Bronchial epithelial cell (primary cell): ENCODE measurements at regions not wholly inside any gene's neighbourhood (a gene's known extent, or its start where the extent isn't known, plus 50 kb on each side); places are given as distances from the start of the nearest gene placed in this dataset.

Source experiments
- DNase-seq: peaks from one replicate; pipeline ENCODE4 v3.0.0-alpha.2; 2010; ENCODE audit warnings: low read depth
- FAIRE-seq: peaks from 2 replicates; lab custom pipeline; 2011; peaks lifted over from hg19 to GRCh38; lab: Jason Lieb, UNC
- H3K27me3 ChIP-seq: 2 replicates; pipeline ENCODE4 v1.5.1; 2011; ENCODE audit warnings: low read length; ENCODE audit not compliant: control insufficient read depth, insufficient read depth
- H3K36me3 ChIP-seq: 2 replicates; pipeline ENCODE4 v1.5.1; 2011; ENCODE audit warnings: low read length; ENCODE audit not compliant: control insufficient read depth, insufficient read depth
- H3K4me3 ChIP-seq: 2 replicates; pipeline ENCODE4 v1.5.1; 2011; ENCODE audit warnings: mild to moderate bottlenecking, low read depth, low read length, control low read depth
- CTCF ChIP-seq: IDR thresholded peaks from 2 replicates; pipeline ENCODE4 v1.5.1; 2011; ENCODE audit warnings: mild to moderate bottlenecking, moderate library complexity, low read length, control low read depth, inconsistent platforms; ENCODE audit not compliant: insufficient read depth, severe bottlenecking

- Histone ChIP-seq H3K27me3 (no peaks in the 10 kb centered on the region), H3K36me3 (no peaks in the 10 kb centered on the region), H3K4me3 (no peak overlapping the region)
- no peak for TF ChIP-seq CTCF
- no peak for DNase-seq
- FAIRE-seq = no peak
Measured at GRCh38 chr13:101003566-101003965, 329.0 kb upstream of the TMTC4 start.

- DNase-seq (no peak), FAIRE-seq (no peak)
- Histone ChIP-seq H3K4me3 (no peak overlapping the region), H3K27me3 (no peaks in the 10 kb centered on the region), H3K36me3 (no peaks in the 10 kb centered on the region)
- no peak for TF ChIP-seq CTCF
Measured at GRCh38 chr13:100989392-100989791, 314.8 kb upstream of the TMTC4 start.

GRCh38 chr13:100988921-100989320 is 314.3 kb upstream of the TMTC4 start:
- TF ChIP-seq CTCF = no peak
- Histone ChIP-seq H3K4me3 (no peak overlapping the region), H3K27me3 (no peaks in the 10 kb centered on the region), H3K36me3 (no peaks in the 10 kb centered on the region)
- FAIRE-seq = no peak
- no peak for DNase-seq

GRCh38 chr13:100987948-100988347 is 313.4 kb upstream of the TMTC4 start:
- FAIRE-seq = no peak
- TF ChIP-seq CTCF = peak; percentile 4
- no peaks in the 10 kb centered on the region for H3K36me3 ChIP-seq
- no peak overlapping the region for H3K4me3 ChIP-seq
- H3K27me3 ChIP-seq = no peaks in the 10 kb centered on the region
- no peak for DNase-seq

- FAIRE-seq (no peak), DNase-seq (no peak)
- Histone ChIP-seq H3K36me3 (no peaks in the 10 kb centered on the region), H3K27me3 (no peaks in the 10 kb centered on the region), H3K4me3 (no peak overlapping the region)
- no peak for TF ChIP-seq CTCF
Measured at GRCh38 chr13:100986571-100986970, 312.0 kb upstream of the TMTC4 start.

- Histone ChIP-seq H3K27me3 (no peaks in the 10 kb centered on the region), H3K4me3 (no peak overlapping the region), H3K36me3 (no peaks in the 10 kb centered on the region)
- DNase-seq (no peak), FAIRE-seq (no peak)
- TF ChIP-seq CTCF = no peak
Measured at GRCh38 chr13:100984085-100984705, 309.6 kb upstream of the TMTC4 start.
